ENCODE measurements at regions not wholly inside any gene's neighbourhood (a gene's known extent, or its start where the extent isn't known, plus 50 kb on each side); places are given as distances from the start of the nearest gene placed in this dataset.
"Not testable (repeated sequence)": the region's sequence is repeated elsewhere in the genome, so short reads cannot be mapped to it uniquely, and the experiment has no call there.

DNA sequence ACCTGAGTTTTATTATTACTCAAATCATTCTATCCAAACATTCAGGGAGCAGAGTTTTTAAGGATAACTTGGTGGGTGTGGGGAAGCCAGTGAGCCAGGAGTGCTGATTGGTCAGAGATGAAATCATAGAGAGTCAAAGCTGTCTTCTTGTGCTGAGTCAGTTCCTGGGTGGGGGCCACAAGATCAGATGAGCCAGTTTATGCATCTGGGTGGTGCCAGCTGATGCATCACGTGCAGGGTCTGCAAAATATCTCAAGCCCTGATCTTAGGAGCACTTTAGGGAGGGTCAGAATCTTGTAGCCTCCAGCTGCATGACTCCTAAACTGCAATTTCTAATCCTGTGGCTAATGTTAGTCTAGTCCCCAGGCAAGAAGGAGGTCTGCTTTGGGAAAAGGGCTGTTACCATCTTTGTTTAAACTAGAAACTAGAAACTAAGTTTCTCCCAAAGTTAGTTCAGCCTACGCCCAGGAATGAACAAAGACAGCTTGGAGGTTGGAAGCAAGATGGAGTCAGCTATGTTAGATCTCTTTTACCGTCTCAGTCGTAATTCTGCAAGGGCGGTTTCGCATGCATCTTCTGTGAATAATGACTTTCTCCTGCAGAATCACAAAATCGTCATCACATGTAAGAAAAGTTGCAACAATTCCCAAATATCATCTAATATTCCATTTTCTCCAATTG is 97.5 kb downstream of the ZNF664 start:
- H3K27ac ChIP-seq; H3K27me3 ChIP-seq (ENCODE audit: control insufficient read depth, insufficient read depth, low read length); H3K36me3 ChIP-seq (ENCODE audit: control insufficient read depth, insufficient read depth, low read length); H3K79me2 ChIP-seq; H3K9me3 ChIP-seq (ENCODE audit: control insufficient read depth, low read length); H3K9ac ChIP-seq; H3K4me1 ChIP-seq; H3K4me2 ChIP-seq (ENCODE audit: low read length); H2AFZ ChIP-seq; H3K4me3 ChIP-seq (ENCODE audit: low read depth, low read length): not testable (repeated sequence)

DNA sequence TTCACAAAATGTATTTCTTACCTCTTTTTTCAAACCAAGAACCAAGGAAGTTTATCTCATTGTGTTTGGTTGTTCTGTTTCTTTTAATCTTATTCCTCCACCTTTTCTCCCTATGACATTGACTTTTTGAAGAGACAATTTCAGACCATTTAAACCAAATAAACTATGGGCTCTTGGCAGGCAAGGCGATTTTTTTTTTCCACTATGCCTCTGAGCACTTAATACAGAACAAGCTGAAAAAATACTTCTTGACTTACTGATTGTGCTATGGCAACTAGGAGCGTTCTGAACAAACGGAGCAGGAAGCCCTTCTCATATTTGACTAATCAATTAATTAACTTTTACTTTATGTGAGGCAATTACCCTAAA is 98.0 kb downstream of the ZNF664 start:
- Histone ChIP-seq H3K9me3 (ENCODE audit: control insufficient read depth, low read length) (no peaks in the 10 kb centered on the region), H2AFZ (no peak overlapping the region)

DNA sequence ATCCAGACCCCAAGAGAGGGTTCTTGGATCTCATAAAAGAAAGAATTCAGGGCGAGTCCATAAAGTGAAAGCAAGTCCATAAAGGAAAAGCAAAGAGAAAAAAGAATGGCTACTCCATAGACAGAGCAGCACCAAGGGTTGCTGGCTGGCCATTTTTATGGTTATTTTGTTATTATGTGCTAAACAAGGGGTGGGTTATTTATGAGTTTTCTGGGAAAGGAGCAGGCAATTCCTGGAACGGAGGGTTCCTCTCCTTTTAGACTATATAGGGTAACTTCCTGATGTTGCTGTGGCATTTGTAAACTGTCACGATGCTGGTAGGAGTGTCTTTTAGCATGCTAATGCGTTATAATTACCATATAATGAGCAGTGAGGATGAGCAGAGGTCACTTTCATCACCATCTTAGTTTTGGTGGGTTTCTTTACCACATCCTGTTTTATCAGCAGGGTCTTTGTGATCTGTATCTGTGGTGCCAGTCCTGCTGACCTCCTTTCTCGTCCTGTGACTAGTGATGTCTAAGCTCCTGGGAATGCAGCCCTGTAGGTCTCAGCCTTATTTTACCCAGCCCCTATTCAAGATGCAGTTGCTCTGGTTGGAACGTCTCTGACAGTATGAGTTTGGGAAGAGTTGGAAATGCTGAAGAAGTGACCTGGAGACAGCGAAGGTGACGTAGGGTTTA is 100.5 kb downstream of the ZNF664 start:
- TF ChIP-seq, protein P1, sequence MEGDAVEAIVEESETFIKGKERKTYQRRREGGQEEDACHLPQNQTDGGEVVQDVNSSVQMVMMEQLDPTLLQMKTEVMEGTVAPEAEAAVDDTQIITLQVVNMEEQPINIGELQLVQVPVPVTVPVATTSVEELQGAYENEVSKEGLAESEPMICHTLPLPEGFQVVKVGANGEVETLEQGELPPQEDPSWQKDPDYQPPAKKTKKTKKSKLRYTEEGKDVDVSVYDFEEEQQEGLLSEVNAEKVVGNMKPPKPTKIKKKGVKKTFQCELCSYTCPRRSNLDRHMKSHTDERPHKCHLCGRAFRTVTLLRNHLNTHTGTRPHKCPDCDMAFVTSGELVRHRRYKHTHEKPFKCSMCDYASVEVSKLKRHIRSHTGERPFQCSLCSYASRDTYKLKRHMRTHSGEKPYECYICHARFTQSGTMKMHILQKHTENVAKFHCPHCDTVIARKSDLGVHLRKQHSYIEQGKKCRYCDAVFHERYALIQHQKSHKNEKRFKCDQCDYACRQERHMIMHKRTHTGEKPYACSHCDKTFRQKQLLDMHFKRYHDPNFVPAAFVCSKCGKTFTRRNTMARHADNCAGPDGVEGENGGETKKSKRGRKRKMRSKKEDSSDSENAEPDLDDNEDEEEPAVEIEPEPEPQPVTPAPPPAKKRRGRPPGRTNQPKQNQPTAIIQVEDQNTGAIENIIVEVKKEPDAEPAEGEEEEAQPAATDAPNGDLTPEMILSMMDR (IDR thresholded peaks at IDR 0.05): no peak
- no peaks in the 10 kb centered on the region for H3K36me3 ChIP-seq (ENCODE audit: control insufficient read depth, insufficient read depth, low read length)
- no peak overlapping the region for H3K27ac ChIP-seq
- no peaks in the 10 kb centered on the region for H3K79me2 ChIP-seq
- no peak overlapping the region for H3K9ac ChIP-seq
- H3K27me3 ChIP-seq (ENCODE audit: control insufficient read depth, insufficient read depth, low read length): no peaks in the 10 kb centered on the region
- H3K4me2 ChIP-seq (ENCODE audit: low read length): no peak overlapping the region
- H2AFZ ChIP-seq: no peak overlapping the region
- no peak overlapping the region for H3K4me3 ChIP-seq (ENCODE audit: low read depth, low read length)
- no peaks in the 10 kb centered on the region for H3K4me1 ChIP-seq
- H3K9me3 ChIP-seq (ENCODE audit: control insufficient read depth, low read length): no peaks in the 10 kb centered on the region

More for the DNA sequence above, 98.0 kb downstream of the ZNF664 start:
- no peak overlapping the region for H3K27ac ChIP-seq
- H3K4me2 ChIP-seq (ENCODE audit: low read length): no peak overlapping the region
- no peaks in the 10 kb centered on the region for H3K79me2 ChIP-seq
- H3K9ac ChIP-seq: no peak overlapping the region
- no peaks in the 10 kb centered on the region for H3K27me3 ChIP-seq (ENCODE audit: control insufficient read depth, insufficient read depth, low read length)
- TF ChIP-seq, protein P1 (IDR thresholded peaks at IDR 0.05): no peak
- H3K4me1 ChIP-seq: no peaks in the 10 kb centered on the region
- H3K4me3 ChIP-seq (ENCODE audit: low read depth, low read length): no peak overlapping the region
- no peaks in the 10 kb centered on the region for H3K36me3 ChIP-seq (ENCODE audit: control insufficient read depth, insufficient read depth, low read length)

DNA sequence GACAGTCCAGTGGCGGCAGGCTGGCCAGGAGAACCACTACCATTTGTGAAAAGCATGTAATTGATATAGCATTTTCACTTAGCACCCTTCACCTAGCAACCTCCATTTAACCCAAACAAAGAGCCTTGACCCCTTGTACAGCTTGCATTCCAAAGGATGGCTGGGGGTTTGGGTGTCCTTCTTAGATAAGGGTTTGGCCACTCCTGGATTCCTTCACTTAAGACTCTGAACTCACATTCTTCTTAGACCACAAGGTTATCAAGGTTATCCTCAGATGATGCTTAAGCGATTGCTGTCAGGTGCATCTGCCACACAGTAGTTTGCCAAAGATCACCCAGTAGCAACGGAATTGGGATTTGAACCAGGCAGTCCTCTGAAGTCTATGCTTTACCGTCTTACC is 102.8 kb downstream of the ZNF664 start:
- no peak overlapping the region for H3K27ac ChIP-seq
- no peak overlapping the region for H3K9ac ChIP-seq
- no peaks in the 10 kb centered on the region for H3K9me3 ChIP-seq (ENCODE audit: control insufficient read depth, low read length)
- TF ChIP-seq, protein P1 (IDR thresholded peaks at IDR 0.05): no peak
- no peaks in the 10 kb centered on the region for H3K79me2 ChIP-seq
- H3K4me2 ChIP-seq (ENCODE audit: low read length): no peak overlapping the region
- no peak overlapping the region for H2AFZ ChIP-seq
- H3K36me3 ChIP-seq (ENCODE audit: control insufficient read depth, insufficient read depth, low read length): no peaks in the 10 kb centered on the region
- no peaks in the 10 kb centered on the region for H3K4me1 ChIP-seq
- H3K4me3 ChIP-seq (ENCODE audit: low read depth, low read length): no peak overlapping the region
- H3K27me3 ChIP-seq (ENCODE audit: control insufficient read depth, insufficient read depth, low read length): no peaks in the 10 kb centered on the region

DNA sequence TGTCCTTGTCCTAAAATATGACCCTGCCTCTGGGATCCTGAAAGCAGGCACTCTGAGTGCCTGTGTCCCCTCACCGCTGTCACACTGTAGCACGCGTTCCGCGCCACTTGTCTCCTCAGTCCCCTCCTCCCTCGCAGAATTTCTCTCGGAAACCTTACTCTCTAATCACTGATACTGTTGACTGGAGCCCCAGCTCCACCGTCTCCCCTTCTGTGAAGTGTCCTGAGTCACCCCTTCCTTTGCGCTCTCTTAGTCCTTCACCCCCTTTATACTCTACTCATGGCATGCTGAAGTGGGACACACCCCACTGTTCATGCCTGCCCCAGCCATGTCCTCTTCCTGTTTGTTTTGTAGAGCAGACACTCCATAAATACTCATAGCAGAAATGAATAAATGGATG is 104.7 kb downstream of the ZNF664 start:
- Histone ChIP-seq H2AFZ (no peak overlapping the region), H3K79me2 (no peaks in the 10 kb centered on the region), H3K36me3 (ENCODE audit: control insufficient read depth, insufficient read depth, low read length) (no peaks in the 10 kb centered on the region), H3K9me3 (ENCODE audit: control insufficient read depth, low read length) (no peaks in the 10 kb centered on the region), H3K27ac (no peak overlapping the region), H3K4me1 (no peaks in the 10 kb centered on the region), H3K9ac (no peak overlapping the region), H3K4me3 (ENCODE audit: low read depth, low read length) (no peak overlapping the region), H3K4me2 (ENCODE audit: low read length) (no peak overlapping the region), H3K27me3 (ENCODE audit: control insufficient read depth, insufficient read depth, low read length) (no peaks in the 10 kb centered on the region)
- TF ChIP-seq, protein P1 (IDR thresholded peaks at IDR 0.05): no peak

Measured in parathyroid adenoma (tissue), 2 donors.